ENCODE measurements at regions not wholly inside any gene's neighbourhood (a gene's known extent, or its start where the extent isn't known, plus 50 kb on each side); places are given as distances from the start of the nearest gene placed in this dataset.

GRCh38 chr1:208782186-208782585 lies 538.0 kb upstream of the PLXNA2 start:
- no peak for TF ChIP-seq CTCF (IDR thresholded peaks at IDR 0.05; ENCODE audit: low read depth, low read length, missing control alignments)
- no peak overlapping the region for H3K4me3 ChIP-seq (ENCODE audit: low read depth, low read length)
- DNase-seq (ENCODE audit: low read depth): no peak

- DNase-seq (ENCODE audit: low read depth): no peak
- H3K4me3 ChIP-seq (ENCODE audit: low read depth, low read length): no peak overlapping the region
- TF ChIP-seq CTCF (IDR thresholded peaks at IDR 0.05; ENCODE audit: low read depth, low read length, missing control alignments): no peak
These were observed 541.4 kb upstream of the PLXNA2 start for GRCh38 chr1:208785629-208786028.

GRCh38 chr1:208787219-208787618 lies 543.0 kb upstream of the PLXNA2 start:
- no peak for TF ChIP-seq CTCF (IDR thresholded peaks at IDR 0.05; ENCODE audit: low read depth, low read length, missing control alignments)
- H3K4me3 ChIP-seq (ENCODE audit: low read depth, low read length): no peak overlapping the region
- no peak for DNase-seq (ENCODE audit: low read depth)

GRCh38 chr1:208788013-208788540 lies 543.9 kb upstream of the PLXNA2 start:
- H3K4me3 ChIP-seq (ENCODE audit: low read depth, low read length): no peak overlapping the region
- DNase-seq (ENCODE audit: low read depth): no peak
- TF ChIP-seq CTCF (IDR thresholded peaks at IDR 0.05; ENCODE audit: low read depth, low read length, missing control alignments): no peak

GRCh38 chr1:208791456-208791855 lies 547.3 kb upstream of the PLXNA2 start:
- no peak for TF ChIP-seq CTCF (IDR thresholded peaks at IDR 0.05; ENCODE audit: low read depth, low read length, missing control alignments)
- DNase-seq (ENCODE audit: low read depth): no peak
- no peak overlapping the region for H3K4me3 ChIP-seq (ENCODE audit: low read depth, low read length)

GRCh38 chr1:208793861-208794345 lies 549.7 kb upstream of the PLXNA2 start:
- no peak for DNase-seq (ENCODE audit: low read depth)
- H3K4me3 ChIP-seq (ENCODE audit: low read depth, low read length): no peak overlapping the region
- no peak for TF ChIP-seq CTCF (IDR thresholded peaks at IDR 0.05; ENCODE audit: low read depth, low read length, missing control alignments)

- no peak for TF ChIP-seq CTCF (IDR thresholded peaks at IDR 0.05; ENCODE audit: low read depth, low read length, missing control alignments)
- no peak for DNase-seq (ENCODE audit: low read depth)
- H3K4me3 ChIP-seq (ENCODE audit: low read depth, low read length): no peak overlapping the region
These were observed 555.0 kb upstream of the PLXNA2 start for GRCh38 chr1:208799186-208799585.
